GM18499 (cell line): ENCODE measurements at regions not wholly inside any gene's neighbourhood (a gene's known extent, or its start where the extent isn't known, plus 50 kb on each side); places are given as distances from the start of the nearest gene placed in this dataset.

Experiments used
- ATAC-seq: cut with Tn5 transposase; IDR thresholded peaks from one replicate; pipeline ENCODE4 v1.9.1; 2021; ENCODE audit warnings: moderate number of reproducible peaks; ENCODE audit not compliant: insufficient read depth, unreplicated experiment

GRCh38 chr13:47218611-47219010 lies 321.8 kb upstream of the HTR2A start:
- no peak for ATAC-seq

GRCh38 chr13:47216176-47216822 lies 319.4 kb upstream of the HTR2A start:
- no peak for ATAC-seq

GRCh38 chr13:47215736-47216135 lies 318.9 kb upstream of the HTR2A start:
- no peak for ATAC-seq

GRCh38 chr13:47213047-47213446 lies 316.2 kb upstream of the HTR2A start:
- no peak for ATAC-seq

GRCh38 chr13:47211106-47211505 lies 314.3 kb upstream of the HTR2A start:
- ATAC-seq, result no peak

- ATAC-seq, result no peak
Measured at GRCh38 chr13:47206111-47206510, 309.3 kb upstream of the HTR2A start.

GRCh38 chr13:47190696-47191305 lies 293.9 kb upstream of the HTR2A start:
- ATAC-seq, result no peak

- ATAC-seq, result no peak
Measured at GRCh38 chr13:47188802-47189201, 291.9 kb upstream of the HTR2A start.

- ATAC-seq, result no peak
Measured at GRCh38 chr13:47186471-47186870, 289.6 kb upstream of the HTR2A start.

GRCh38 chr13:47184321-47184720 lies 287.5 kb upstream of the HTR2A start:
- ATAC-seq, result no peak

- ATAC-seq, result no peak
Measured at GRCh38 chr13:47179321-47179720, 282.5 kb upstream of the HTR2A start.

- no peak for ATAC-seq
Measured at GRCh38 chr13:47178090-47178950, 281.5 kb upstream of the HTR2A start.

- no peak for ATAC-seq
Measured at GRCh38 chr13:47175172-47175866, 278.5 kb upstream of the HTR2A start.

GRCh38 chr13:47170971-47171370 lies 274.1 kb upstream of the HTR2A start:
- ATAC-seq, result no peak

- ATAC-seq, result no peak
Measured at GRCh38 chr13:47168618-47169017, 271.8 kb upstream of the HTR2A start.

- no peak for ATAC-seq
Measured at GRCh38 chr13:47168066-47168465, 271.2 kb upstream of the HTR2A start.

- ATAC-seq, result no peak
Measured at GRCh38 chr13:47166336-47166735, 269.5 kb upstream of the HTR2A start.

- no peak for ATAC-seq
Measured at GRCh38 chr13:47159853-47160550, 263.1 kb upstream of the HTR2A start.

- no peak for ATAC-seq
Measured at GRCh38 chr13:47158593-47158992, 261.7 kb upstream of the HTR2A start.

GRCh38 chr13:47148543-47148942 lies 251.7 kb upstream of the HTR2A start:
- ATAC-seq, result no peak
